Calu3 (cell line): ENCODE measurements at regions not wholly inside any gene's neighbourhood (a gene's known extent, or its start where the extent isn't known, plus 50 kb on each side); places are given as distances from the start of the nearest gene placed in this dataset.

Source experiments
- BruUV-seq: library from RNA; stranded (reverse); fragments of 400-500 nt; replicated peaks from 2 replicates; lab custom pipeline; 2021; lab: Mats Ljungman, UMichigan
- CTCF ChIA-PET: fragments of 300-600 bp; sonication (Branson Sonifier 250); formaldehyde crosslinking; loops from one replicate; lab custom pipeline; 2022; ENCODE audit warnings: antibody characterized with exemption; lab: Charles Lee
- DNase-seq: peaks from one replicate; pipeline ENCODE4 v3.0.0; 2022
- H3K27ac Mint-ChIP-seq: one replicate; pipeline ENCODE4 v1.8.0; 2022; ENCODE audit warnings: mixed read lengths; ENCODE audit not compliant: unreplicated experiment
- H3K27me3 Mint-ChIP-seq: one replicate; pipeline ENCODE4 v1.8.0; 2022; ENCODE audit warnings: mixed read lengths; ENCODE audit not compliant: unreplicated experiment
- H3K36me3 Mint-ChIP-seq: one replicate; pipeline ENCODE4 v1.8.0; 2022; ENCODE audit warnings: mild to moderate bottlenecking, moderate library complexity, mixed read lengths; ENCODE audit not compliant: insufficient read depth, unreplicated experiment
- H3K4me1 Mint-ChIP-seq: one replicate; pipeline ENCODE4 v1.8.0; 2022; ENCODE audit warnings: mild to moderate bottlenecking, low read depth, mixed read lengths; ENCODE audit not compliant: unreplicated experiment
- H3K4me3 Mint-ChIP-seq: one replicate; pipeline ENCODE4 v1.8.0; 2022; ENCODE audit warnings: mild to moderate bottlenecking, low read depth, moderate library complexity, mixed read lengths; ENCODE audit not compliant: unreplicated experiment
- H3K9me3 Mint-ChIP-seq: one replicate; pipeline ENCODE4 v1.8.0; 2022; ENCODE audit warnings: low read depth, mixed read lengths; ENCODE audit not compliant: unreplicated experiment
- CTCF ChIP-seq: fragments of 200-600 bp; IDR thresholded peaks from one replicate; pipeline ENCODE4 v1.8.0; 2022; ENCODE audit warnings: antibody characterized with exemption; ENCODE audit not compliant: unreplicated experiment
- intact Hi-C: fragments of 100-400 bp; cut with micrococcal nuclease; formaldehyde crosslinking; loops from one replicate; pipeline ENCODE4 v1.10.0; 2022; ENCODE audit not compliant: unreplicated experiment

- peaks cover 6% of the 10 kb centered on the region for H3K4me1 Mint-ChIP-seq
- no TSS peak for BruUV-seq
- no peak overlapping the region for H3K27ac Mint-ChIP-seq
- no peaks in the 10 kb centered on the region for H3K9me3 Mint-ChIP-seq
- H3K36me3 Mint-ChIP-seq: no peaks in the 10 kb centered on the region
- peaks cover 61% of the 10 kb centered on the region for H3K27me3 Mint-ChIP-seq
- TF ChIP-seq CTCF: no peak
- no peak for DNase-seq
- no peak overlapping the region for H3K4me3 Mint-ChIP-seq
- CTCF ChIA-PET: interaction anchor here (0.7 kb wide), 1 partner anchor 139 kb away, joined by 3 read pairs; no protein-coding TSS in a partner anchor
- intact Hi-C loops: no loop called here
Observed at GRCh38 chr5:158063052-158063451, 204.1 kb upstream of the CLINT1 start.

GRCh38 chr5:158061451-158061850 lies 202.5 kb upstream of the CLINT1 start:
- no TSS peak for BruUV-seq
- CTCF ChIA-PET: interaction anchor here (3.1 kb wide), 1 partner anchor 14 kb away, joined by 13 read pairs; no protein-coding TSS in a partner anchor
- no peak for DNase-seq
- intact Hi-C loops: no loop called here
- Mint-ChIP-seq H3K4me3 (no peak overlapping the region), H3K4me1 (peaks cover 9% of the 10 kb centered on the region), H3K27me3 (peaks cover 46% of the 10 kb centered on the region), H3K36me3 (no peaks in the 10 kb centered on the region), H3K27ac (no peak overlapping the region), H3K9me3 (no peaks in the 10 kb centered on the region)
- TF ChIP-seq CTCF: no peak

GRCh38 chr5:158060212-158060611 lies 201.3 kb upstream of the CLINT1 start:
- Mint-ChIP-seq H3K27ac (no peak overlapping the region), H3K4me3 (no peak overlapping the region), H3K27me3 (peaks cover 36% of the 10 kb centered on the region), H3K36me3 (no peaks in the 10 kb centered on the region), H3K4me1 (peaks cover 10% of the 10 kb centered on the region), H3K9me3 (no peaks in the 10 kb centered on the region)
- DNase-seq: no peak
- intact Hi-C loops: no loop called here
- CTCF ChIA-PET: interaction anchor here (3.1 kb wide), 1 partner anchor 15 kb away, joined by 13 read pairs; no protein-coding TSS in a partner anchor
- TF ChIP-seq CTCF: no peak
- BruUV-seq: no TSS peak

GRCh38 chr5:158058208-158059120 lies 199.5 kb upstream of the CLINT1 start:
- Mint-ChIP-seq H3K4me3 (no peak overlapping the region), H3K9me3 (no peaks in the 10 kb centered on the region), H3K27me3 (peaks cover 34% of the 10 kb centered on the region), H3K4me1 (peaks cover 24% of the 10 kb centered on the region), H3K36me3 (no peaks in the 10 kb centered on the region), H3K27ac (no peak overlapping the region)
- intact Hi-C loops: no loop called here
- BruUV-seq: no TSS peak
- TF ChIP-seq CTCF: no peak
- no peak for DNase-seq
- CTCF ChIA-PET: interaction anchor here (0.6 to 3.1 kb wide), 2 partner anchors 17 to 34 kb away, joined by 4 to 13 read pairs; no protein-coding TSS in a partner anchor
